KMS-11 (cell line): ENCODE measurements at regions not wholly inside any gene's neighbourhood (a gene's known extent, or its start where the extent isn't known, plus 50 kb on each side); places are given as distances from the start of the nearest gene placed in this dataset.

ENCODE experiments used
- H2AFZ ChIP-seq: fragments of 200-600 bp; sonication (generic); 2 replicates; pipeline ENCODE4 v1.6.1; 2016; ENCODE audit warnings: antibody characterized with exemption, mixed run types, low read depth
- H3K27ac ChIP-seq: fragments of 200-600 bp; sonication (generic); 2 replicates; pipeline ENCODE4 v1.6.1; 2016; ENCODE audit warnings: mild to moderate bottlenecking, mixed run types
- H3K27me3 ChIP-seq: fragments of 200-600 bp; sonication (generic); 2 replicates; pipeline ENCODE4 v1.6.1; 2017; ENCODE audit warnings: mild to moderate bottlenecking, low read depth, mixed run types, moderate library complexity; ENCODE audit not compliant: insufficient read depth
- H3K36me3 ChIP-seq: fragments of 200-600 bp; sonication (generic); 2 replicates; pipeline ENCODE4 v1.6.1; 2017; ENCODE audit warnings: mild to moderate bottlenecking, mixed run types; ENCODE audit not compliant: insufficient read depth
- H3K4me1 ChIP-seq: fragments of 200-600 bp; sonication (generic); 2 replicates; pipeline ENCODE4 v1.6.1; 2016; ENCODE audit warnings: mild to moderate bottlenecking, low read depth, mixed run types; ENCODE audit not compliant: poor library complexity, severe bottlenecking
- H3K4me2 ChIP-seq: fragments of 200-600 bp; sonication (generic); 2 replicates; pipeline ENCODE4 v1.7.0; 2016; ENCODE audit warnings: mild to moderate bottlenecking, mixed run types
- H3K4me3 ChIP-seq: fragments of 200-600 bp; sonication (generic); IDR thresholded peaks from 2 replicates; pipeline ENCODE4 v1.6.1; 2017; ENCODE audit warnings: low read depth, low read length, mixed read lengths; ENCODE audit not compliant: insufficient read depth
- H3K79me2 ChIP-seq: fragments of 200-600 bp; sonication (generic); 2 replicates; pipeline ENCODE4 v1.6.1; 2016; ENCODE audit warnings: low read depth, mixed run types; ENCODE audit not compliant: insufficient read depth
- H3K9ac ChIP-seq: fragments of 200-600 bp; sonication (generic); 2 replicates; pipeline ENCODE4 v1.6.1; 2016; ENCODE audit warnings: mild to moderate bottlenecking, mixed run types
- H4K20me1 ChIP-seq: fragments of 200-600 bp; sonication (generic); 2 replicates; pipeline ENCODE4 v1.6.1; 2016; ENCODE audit warnings: mild to moderate bottlenecking, mixed run types; ENCODE audit not compliant: insufficient read depth
- CTCF ChIP-seq: fragments of 200-600 bp; sonication (generic); conservative IDR thresholded peaks from 2 replicates; pipeline ENCODE4 v1.6.1; 2017; ENCODE audit warnings: low read depth, mild to moderate bottlenecking, antibody characterized with exemption, low read length, moderate library complexity, mixed read lengths

- Histone ChIP-seq H4K20me1 (no peaks in the 10 kb centered on the region), H3K4me2 (no peak overlapping the region), H2AFZ (no peak overlapping the region), H3K36me3 (no peaks in the 10 kb centered on the region), H3K27me3 (peaks cover 89% of the 10 kb centered on the region), H3K9ac (no peak overlapping the region), H3K4me1 (no peaks in the 10 kb centered on the region), H3K79me2 (no peaks in the 10 kb centered on the region), H3K27ac (no peak overlapping the region), H3K4me3 (no peak overlapping the region)
- TF ChIP-seq CTCF, result no peak
Measured at GRCh38 chr17:79666111-79666510, 55.3 kb upstream of the RBFOX3 start.

DNA sequence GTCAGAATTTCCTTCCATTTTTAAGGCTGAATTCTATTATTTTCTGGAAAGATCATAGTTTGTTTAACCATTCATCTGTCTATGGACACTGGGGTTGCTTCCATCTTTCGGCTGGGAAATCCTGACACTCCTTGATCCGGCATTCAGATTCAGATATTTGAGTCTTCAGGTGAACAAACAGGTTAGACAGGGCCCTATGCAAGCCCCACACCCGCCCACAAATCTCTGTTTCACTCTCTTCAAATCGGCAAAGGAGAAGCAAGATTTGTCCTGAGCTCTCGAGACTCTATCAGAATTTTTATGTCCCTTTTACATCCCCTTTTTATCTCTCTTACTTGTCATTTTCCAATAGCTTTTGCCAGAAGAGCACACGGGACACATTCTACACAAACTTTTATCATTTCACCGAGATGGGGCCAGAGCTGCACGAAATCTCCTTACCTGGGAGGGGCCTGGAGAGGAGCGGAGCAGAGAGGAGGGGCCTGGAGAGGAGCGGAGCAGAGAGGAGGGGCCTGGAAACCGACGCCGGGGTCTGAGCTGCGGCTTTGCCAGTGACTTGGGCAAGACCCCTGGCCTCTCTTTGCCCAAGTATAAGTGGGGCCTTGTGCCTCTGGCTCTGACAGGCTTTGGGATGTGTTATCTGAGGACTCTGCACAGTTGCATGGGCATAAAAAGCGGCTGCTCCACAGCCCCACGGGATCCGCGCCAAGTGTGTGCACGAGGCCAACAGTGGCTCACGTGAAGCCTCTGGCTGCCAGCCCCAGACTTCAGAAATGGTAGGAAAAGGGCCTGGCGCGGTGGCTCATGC, 54.3 kb upstream of the RBFOX3 start:
- no peaks in the 10 kb centered on the region for H3K79me2 ChIP-seq
- no peak overlapping the region for H3K4me3 ChIP-seq
- no peak overlapping the region for H3K27ac ChIP-seq
- no peak overlapping the region for H2AFZ ChIP-seq
- H3K4me1 ChIP-seq, result no peaks in the 10 kb centered on the region
- no peaks in the 10 kb centered on the region for H4K20me1 ChIP-seq
- H3K9ac ChIP-seq, result no peak overlapping the region
- H3K27me3 ChIP-seq, result peaks cover 90% of the 10 kb centered on the region
- no peaks in the 10 kb centered on the region for H3K36me3 ChIP-seq
- no peak overlapping the region for H3K4me2 ChIP-seq
- no peak for TF ChIP-seq CTCF

DNA sequence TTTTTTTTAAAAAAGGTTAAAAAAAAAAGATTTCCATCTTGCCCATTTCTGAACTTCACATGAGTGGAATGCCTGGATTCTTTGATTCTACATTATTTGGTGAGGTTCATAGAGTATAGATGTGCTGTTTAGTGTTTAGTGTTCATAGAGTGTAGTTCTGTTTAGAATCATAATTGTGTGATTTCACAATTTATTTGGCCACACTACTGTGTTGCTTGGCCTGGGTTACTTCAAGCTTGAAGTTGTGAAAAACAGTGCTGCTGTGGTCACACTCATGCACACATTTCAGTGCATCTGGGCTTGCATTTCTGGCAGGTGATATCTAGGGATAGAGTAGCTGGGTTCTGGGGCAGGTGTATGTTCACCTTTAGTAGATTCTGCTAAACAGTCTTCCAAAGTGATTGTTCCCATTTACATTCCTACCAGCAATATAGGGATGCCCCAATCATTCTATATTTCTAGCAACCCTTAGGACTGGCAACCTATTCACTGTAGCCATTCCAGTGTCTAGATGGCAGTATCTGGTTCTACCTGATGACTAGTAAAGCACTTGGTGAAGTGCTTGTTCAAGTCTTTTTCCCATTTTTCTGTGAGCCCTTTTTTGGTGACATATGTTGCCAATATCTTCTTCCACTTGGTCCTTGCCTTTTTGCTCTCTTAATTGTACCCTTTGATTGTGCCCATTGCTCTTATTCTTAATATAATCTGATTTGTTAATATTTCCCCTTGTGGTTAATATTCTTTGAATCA, 50.6 kb upstream of the RBFOX3 start:
- H3K36me3 ChIP-seq, result no peaks in the 10 kb centered on the region
- no peak overlapping the region for H3K9ac ChIP-seq
- no peak for TF ChIP-seq CTCF
- H3K27me3 ChIP-seq, result peaks cover 91% of the 10 kb centered on the region
- H3K4me3 ChIP-seq, result no peak overlapping the region
- H3K27ac ChIP-seq, result no peak overlapping the region
- no peak overlapping the region for H3K4me2 ChIP-seq
- H2AFZ ChIP-seq, result no peak overlapping the region
- H4K20me1 ChIP-seq, result no peaks in the 10 kb centered on the region
- no peaks in the 10 kb centered on the region for H3K79me2 ChIP-seq
- H3K4me1 ChIP-seq, result no peaks in the 10 kb centered on the region
